ENCODE measurements at regions not wholly inside any gene's neighbourhood (a gene's known extent, or its start where the extent isn't known, plus 50 kb on each side); places are given as distances from the start of the nearest gene placed in this dataset.
A peak's percentile ranks its signal among the peaks of the same experiment; 100 is the strongest.

DNA sequence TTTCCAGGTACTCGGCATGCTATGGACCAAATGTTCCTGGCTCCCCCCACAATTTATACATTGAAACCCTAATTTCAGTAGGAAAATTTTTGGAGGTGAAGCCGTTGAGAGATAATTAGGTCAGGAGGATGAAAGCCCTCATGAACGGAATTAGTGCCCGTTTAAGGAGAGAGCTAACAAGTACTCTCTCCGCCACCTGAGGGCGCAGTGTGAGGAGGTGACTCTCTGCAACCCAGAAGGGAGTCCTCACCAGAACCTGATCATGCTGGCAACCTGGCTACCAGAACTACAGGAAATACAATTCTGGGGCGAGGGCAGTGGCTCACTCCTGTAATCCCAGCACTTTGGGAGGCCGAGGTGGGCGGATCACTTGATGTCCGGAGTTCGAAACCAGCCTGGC, 397.8 kb downstream of the SLITRK5 start:
- ChIA-PET CTCF (no interaction called here), POLR2A (no interaction called here)
- no peak overlapping the region for H3K4me3 ChIP-seq (ENCODE audit: low read depth, low read length)
- DNase-seq (ENCODE audit: low read depth, low spot score): no peak
- TF ChIP-seq, protein P1, sequence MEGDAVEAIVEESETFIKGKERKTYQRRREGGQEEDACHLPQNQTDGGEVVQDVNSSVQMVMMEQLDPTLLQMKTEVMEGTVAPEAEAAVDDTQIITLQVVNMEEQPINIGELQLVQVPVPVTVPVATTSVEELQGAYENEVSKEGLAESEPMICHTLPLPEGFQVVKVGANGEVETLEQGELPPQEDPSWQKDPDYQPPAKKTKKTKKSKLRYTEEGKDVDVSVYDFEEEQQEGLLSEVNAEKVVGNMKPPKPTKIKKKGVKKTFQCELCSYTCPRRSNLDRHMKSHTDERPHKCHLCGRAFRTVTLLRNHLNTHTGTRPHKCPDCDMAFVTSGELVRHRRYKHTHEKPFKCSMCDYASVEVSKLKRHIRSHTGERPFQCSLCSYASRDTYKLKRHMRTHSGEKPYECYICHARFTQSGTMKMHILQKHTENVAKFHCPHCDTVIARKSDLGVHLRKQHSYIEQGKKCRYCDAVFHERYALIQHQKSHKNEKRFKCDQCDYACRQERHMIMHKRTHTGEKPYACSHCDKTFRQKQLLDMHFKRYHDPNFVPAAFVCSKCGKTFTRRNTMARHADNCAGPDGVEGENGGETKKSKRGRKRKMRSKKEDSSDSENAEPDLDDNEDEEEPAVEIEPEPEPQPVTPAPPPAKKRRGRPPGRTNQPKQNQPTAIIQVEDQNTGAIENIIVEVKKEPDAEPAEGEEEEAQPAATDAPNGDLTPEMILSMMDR (IDR thresholded peaks at IDR 0.05; ENCODE audit: low read depth, low read length): no peak
- H3K27me3 ChIP-seq (ENCODE audit: control insufficient read depth, insufficient read depth, low read length): no peaks in the 10 kb centered on the region
- H3K27ac ChIP-seq (ENCODE audit: low read depth, low read length): no peak overlapping the region
- H3K9me3 ChIP-seq (ENCODE audit: control insufficient read depth, insufficient read depth, low read length): no peaks in the 10 kb centered on the region

DNA sequence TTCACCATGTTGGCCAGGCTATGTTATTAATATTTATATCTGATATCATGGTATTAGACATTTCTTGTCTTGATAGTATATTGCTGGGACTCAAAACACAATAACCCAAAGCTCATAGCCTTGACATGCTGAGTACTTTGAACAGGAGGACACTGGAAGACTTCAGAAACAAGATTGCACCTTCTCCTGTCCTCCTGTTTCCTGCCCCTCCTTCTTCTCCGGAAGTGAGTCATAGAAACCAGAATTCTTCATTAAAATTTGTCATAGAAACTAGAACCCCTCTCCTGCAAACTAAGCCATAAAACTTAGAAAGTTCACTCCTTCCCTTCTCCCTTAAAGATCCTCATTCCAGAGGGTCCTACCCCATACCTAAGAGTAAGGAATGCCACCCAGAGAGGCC, 400.2 kb downstream of the SLITRK5 start:
- no peak overlapping the region for H3K27ac ChIP-seq (ENCODE audit: low read depth, low read length)
- no peaks in the 10 kb centered on the region for H3K27me3 ChIP-seq (ENCODE audit: control insufficient read depth, insufficient read depth, low read length)
- H3K9me3 ChIP-seq (ENCODE audit: control insufficient read depth, insufficient read depth, low read length): no peaks in the 10 kb centered on the region
- TF ChIP-seq, protein P1 (IDR thresholded peaks at IDR 0.05; ENCODE audit: low read depth, low read length): no peak
- ChIA-PET POLR2A (no interaction called here), CTCF (no interaction called here)
- no peak overlapping the region for H3K4me3 ChIP-seq (ENCODE audit: low read depth, low read length)
- DNase-seq (ENCODE audit: low read depth, low spot score): no peak

GRCh38 chr13:88074794-88075510, 403.8 kb downstream of the SLITRK5 start:
- DNase-seq (ENCODE audit: low read depth, low spot score): no peak
- ChIA-PET POLR2A (no interaction called here), CTCF (no interaction called here)
- Histone ChIP-seq H3K27me3 (ENCODE audit: control insufficient read depth, insufficient read depth, low read length) (no peaks in the 10 kb centered on the region), H3K9me3 (ENCODE audit: control insufficient read depth, insufficient read depth, low read length) (no peaks in the 10 kb centered on the region), H3K4me3 (ENCODE audit: low read depth, low read length) (no peak overlapping the region), H3K27ac (ENCODE audit: low read depth, low read length) (no peak overlapping the region)
- TF ChIP-seq, protein P1 (IDR thresholded peaks at IDR 0.05; ENCODE audit: low read depth, low read length): no peak

GRCh38 chr13:88085036-88085435, 413.9 kb downstream of the SLITRK5 start:
- no peaks in the 10 kb centered on the region for H3K27me3 ChIP-seq (ENCODE audit: control insufficient read depth, insufficient read depth, low read length)
- TF ChIP-seq, protein P1 (IDR thresholded peaks at IDR 0.05; ENCODE audit: low read depth, low read length): no peak

DNA sequence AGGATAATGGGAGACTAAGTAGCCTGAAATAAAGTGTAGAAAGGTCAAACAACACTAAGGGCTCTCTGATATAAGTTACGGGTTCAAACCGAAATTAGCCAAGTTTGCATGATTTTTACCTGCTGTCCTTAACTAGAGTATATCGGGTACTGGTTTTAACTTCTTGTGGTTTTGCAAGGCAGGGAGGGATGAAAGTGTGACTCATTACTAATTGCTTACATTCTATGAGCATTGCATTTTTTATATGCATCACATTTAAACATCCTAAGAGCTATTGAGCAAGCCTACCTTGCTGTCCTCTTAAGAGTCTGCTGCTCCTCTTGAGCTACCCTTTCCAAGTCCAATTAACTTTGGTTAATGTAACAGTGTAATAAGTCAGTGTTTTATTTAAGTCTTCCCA, 415.4 kb downstream of the SLITRK5 start:
- peak; percentile 23 for DNase-seq (ENCODE audit: low read depth, low spot score)
- Histone ChIP-seq H3K9me3 (ENCODE audit: control insufficient read depth, insufficient read depth, low read length) (no peaks in the 10 kb centered on the region), H3K27ac (ENCODE audit: low read depth, low read length) (no peak overlapping the region), H3K4me3 (ENCODE audit: low read depth, low read length) (no peak overlapping the region), H3K27me3 (ENCODE audit: control insufficient read depth, insufficient read depth, low read length) (no peaks in the 10 kb centered on the region)
- TF ChIP-seq, protein P1 (IDR thresholded peaks at IDR 0.05; ENCODE audit: low read depth, low read length): no peak
- ChIA-PET POLR2A (no interaction called here), CTCF (no interaction called here)

More at GRCh38 chr13:88085036-88085435, 413.9 kb downstream of the SLITRK5 start:
- DNase-seq (ENCODE audit: low read depth, low spot score): no peak
- H3K9me3 ChIP-seq (ENCODE audit: control insufficient read depth, insufficient read depth, low read length): no peaks in the 10 kb centered on the region
- H3K27ac ChIP-seq (ENCODE audit: low read depth, low read length): no peak overlapping the region
- ChIA-PET POLR2A (no interaction called here), CTCF (no interaction called here)
- no peak overlapping the region for H3K4me3 ChIP-seq (ENCODE audit: low read depth, low read length)

All from AG04450 (cell line).